BJ (cell line): ENCODE measurements at regions not wholly inside any gene's neighbourhood (a gene's known extent, or its start where the extent isn't known, plus 50 kb on each side); places are given as distances from the start of the nearest gene placed in this dataset.
"Not testable (repeated sequence)": the region's sequence is repeated elsewhere in the genome, so short reads cannot be mapped to it uniquely, and the experiment has no call there.

Source experiments
- CTCF ChIA-PET: fragments of 350-600 bp; formaldehyde crosslinking; extraction: SDS; loops from one replicate; lab custom pipeline; 2021; ENCODE audit warnings: antibody characterized with exemption, inconsistent platforms; lab: Yijun Ruan, JAX
- POLR2A ChIA-PET: fragments of 300-600 bp; sonication (Branson Sonifier 250); formaldehyde crosslinking; extraction: SDS; loops from one replicate; lab custom pipeline; 2021; ENCODE audit warnings: antibody characterized with exemption; lab: Charles Lee
- DNase-seq: peaks from one replicate; pipeline ENCODE4 v3.0.0-alpha.2; 2011; ENCODE audit warnings: low read depth
- H3K27me3 ChIP-seq: 2 replicates; pipeline ENCODE4 v1.6.0; 2011; ENCODE audit warnings: low read length; ENCODE audit not compliant: control insufficient read depth, insufficient read depth
- H3K36me3 ChIP-seq: 2 replicates; pipeline ENCODE4 v1.5.1; 2011; ENCODE audit warnings: low read length; ENCODE audit not compliant: control insufficient read depth, insufficient read depth
- H3K4me3 ChIP-seq: 2 replicates; pipeline ENCODE4 v1.5.1; 2011; ENCODE audit warnings: low read depth, mild to moderate bottlenecking, control low read depth, low read length
- CTCF ChIP-seq: IDR thresholded peaks from 2 replicates; pipeline ENCODE4 v1.5.1; 2011; ENCODE audit warnings: low read depth, mild to moderate bottlenecking, control low read depth, inconsistent platforms, low read length, moderate library complexity; ENCODE audit not compliant: insufficient read depth

- H3K4me3 ChIP-seq: no peak overlapping the region
- H3K36me3 ChIP-seq: no peaks in the 10 kb centered on the region
- ChIA-PET POLR2A (no interaction called here), CTCF (interaction anchor here (0.6 to 1.3 kb wide), 5 partner anchors 60 to 656 kb away, joined by 3 read pairs; no protein-coding TSS in a partner anchor)
- no peaks in the 10 kb centered on the region for H3K27me3 ChIP-seq
- no peak for TF ChIP-seq CTCF
- no peak for DNase-seq
Observed at GRCh38 chr7:41437257-41438196, 265.4 kb downstream of the INHBA start.

GRCh38 chr7:41436139-41436538, 266.8 kb downstream of the INHBA start:
- ChIA-PET CTCF (interaction anchor here (1.1 kb wide), 1 partner anchor 234 kb away, joined by 3 read pairs; no protein-coding TSS in a partner anchor), POLR2A (no interaction called here)
- DNase-seq: no peak
- H3K36me3 ChIP-seq: no peaks in the 10 kb centered on the region
- H3K4me3 ChIP-seq: no peak overlapping the region
- H3K27me3 ChIP-seq: no peaks in the 10 kb centered on the region
- TF ChIP-seq CTCF: no peak

- H3K27me3 ChIP-seq, H3K4me3 ChIP-seq, DNase-seq, CTCF ChIA-PET, POLR2A ChIA-PET, H3K36me3 ChIP-seq: not testable (repeated sequence)
Observed at GRCh38 chr7:41435020-41435419, 267.9 kb downstream of the INHBA start.

GRCh38 chr7:41431671-41432070, 271.2 kb downstream of the INHBA start:
- H3K4me3 ChIP-seq: no peak overlapping the region
- H3K27me3 ChIP-seq: no peaks in the 10 kb centered on the region
- CTCF ChIA-PET: no interaction called here
- H3K36me3 ChIP-seq: no peaks in the 10 kb centered on the region
- TF ChIP-seq CTCF: no peak
- DNase-seq: no peak
- POLR2A ChIA-PET: no interaction called here

GRCh38 chr7:41428381-41428780, 274.5 kb downstream of the INHBA start:
- Histone ChIP-seq H3K36me3 (no peaks in the 10 kb centered on the region), H3K4me3 (no peak overlapping the region), H3K27me3 (no peaks in the 10 kb centered on the region)
- no peak for DNase-seq
- POLR2A ChIA-PET: interaction anchor here (0.5 kb wide), 1 partner anchor 24 kb away, joined by 3 read pairs; no protein-coding TSS in a partner anchor
- CTCF ChIA-PET: interaction anchor here (1.0 kb wide), 1 partner anchor 9 kb away, joined by 3 read pairs; no protein-coding TSS in a partner anchor
- TF ChIP-seq CTCF: no peak
